ENCODE measurements at regions not wholly inside any gene's neighbourhood (a gene's known extent, or its start where the extent isn't known, plus 50 kb on each side); places are given as distances from the start of the nearest gene placed in this dataset.
"Not testable (repeated sequence)": the region's sequence is repeated elsewhere in the genome, so short reads cannot be mapped to it uniquely, and the experiment has no call there.

- DNase-seq (ENCODE audit: low spot score) = no peak
Measured at GRCh38 chr4:111994392-111994791, 150.9 kb upstream of the FAM241A start.

GRCh38 chr4:111997785-111998184 is 147.5 kb upstream of the FAM241A start:
- no peak for DNase-seq (ENCODE audit: low spot score)

GRCh38 chr4:111999801-112000200 is 145.5 kb upstream of the FAM241A start:
- DNase-seq (ENCODE audit: low spot score) = no peak

GRCh38 chr4:112001041-112001440 is 144.2 kb upstream of the FAM241A start:
- no peak for DNase-seq (ENCODE audit: low spot score)

- DNase-seq (ENCODE audit: low spot score) = no peak
Measured at GRCh38 chr4:112002248-112002661, 143.0 kb upstream of the FAM241A start.

- DNase-seq (ENCODE audit: low spot score) = no peak
Measured at GRCh38 chr4:112003231-112003907, 141.9 kb upstream of the FAM241A start.

- DNase-seq (ENCODE audit: low spot score) = no peak
Measured at GRCh38 chr4:112005027-112005426, 140.2 kb upstream of the FAM241A start.

GRCh38 chr4:112007391-112007790 is 137.9 kb upstream of the FAM241A start:
- DNase-seq (ENCODE audit: low spot score) = no peak

- DNase-seq (ENCODE audit: low spot score) = no peak
Measured at GRCh38 chr4:112015960-112016359, 129.3 kb upstream of the FAM241A start.

GRCh38 chr4:112023402-112023950 is 121.8 kb upstream of the FAM241A start:
- DNase-seq (ENCODE audit: low spot score) = no peak

- no peak for DNase-seq (ENCODE audit: low spot score)
Measured at GRCh38 chr4:112026058-112026457, 119.2 kb upstream of the FAM241A start.

- DNase-seq (ENCODE audit: low spot score) = no peak
Measured at GRCh38 chr4:112029771-112030171, 115.5 kb upstream of the FAM241A start.

- peak; percentile 74 for DNase-seq (ENCODE audit: low spot score)
Measured at GRCh38 chr4:112031712-112032328, 113.4 kb upstream of the FAM241A start.

- no peak for DNase-seq (ENCODE audit: low spot score)
Measured at GRCh38 chr4:112036886-112037285, 108.4 kb upstream of the FAM241A start.

- DNase-seq (ENCODE audit: low spot score) = no peak
Measured at GRCh38 chr4:112038861-112039260, 106.4 kb upstream of the FAM241A start.

- not testable (repeated sequence) for DNase-seq (ENCODE audit: low spot score)
Measured at GRCh38 chr4:112049119-112049518, 96.1 kb upstream of the FAM241A start.

GRCh38 chr4:112053825-112054350 is 91.4 kb upstream of the FAM241A start:
- DNase-seq (ENCODE audit: low spot score) = no peak

GRCh38 chr4:112055100-112055499 is 90.2 kb upstream of the FAM241A start:
- no peak for DNase-seq (ENCODE audit: low spot score)

GRCh38 chr4:112057470-112057869 is 87.8 kb upstream of the FAM241A start:
- no peak for DNase-seq (ENCODE audit: low spot score)

GRCh38 chr4:112058433-112058832 is 86.8 kb upstream of the FAM241A start:
- peak; percentile 37 for DNase-seq (ENCODE audit: low spot score)

GRCh38 chr4:112060212-112060611 is 85.0 kb upstream of the FAM241A start:
- peak; percentile 66 for DNase-seq (ENCODE audit: low spot score)

- DNase-seq (ENCODE audit: low spot score) = no peak
Measured at GRCh38 chr4:112061207-112061817, 83.9 kb upstream of the FAM241A start.
